NCI-H774 (cell line): ENCODE measurements at regions not wholly inside any gene's neighbourhood (a gene's known extent, or its start where the extent isn't known, plus 50 kb on each side); places are given as distances from the start of the nearest gene placed in this dataset.

Source experiments
- DNase-seq: peaks from one replicate; lab custom pipeline; 2025; lab: John Stamatoyannopoulos, UW

DNA sequence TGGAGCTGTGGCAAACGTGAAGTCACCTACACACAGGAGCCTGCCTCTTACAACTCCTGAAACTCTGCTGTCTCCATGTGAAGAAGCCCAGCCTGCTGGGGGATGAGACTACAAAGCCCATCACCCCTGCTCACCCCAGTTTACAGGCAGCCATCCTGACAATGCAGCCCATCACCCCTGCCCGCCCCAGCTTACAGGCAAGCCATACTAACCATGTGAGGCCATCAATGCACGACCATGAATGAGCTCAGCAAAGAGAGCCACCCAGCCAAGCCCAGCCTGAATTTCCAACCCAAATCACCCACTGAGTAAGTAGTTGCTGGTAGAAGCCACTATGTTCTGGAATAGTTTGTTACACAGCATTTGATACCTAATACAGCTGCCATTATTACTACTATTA is 185.4 kb upstream of the NSMCE3 start:
- no peak for DNase-seq

DNA sequence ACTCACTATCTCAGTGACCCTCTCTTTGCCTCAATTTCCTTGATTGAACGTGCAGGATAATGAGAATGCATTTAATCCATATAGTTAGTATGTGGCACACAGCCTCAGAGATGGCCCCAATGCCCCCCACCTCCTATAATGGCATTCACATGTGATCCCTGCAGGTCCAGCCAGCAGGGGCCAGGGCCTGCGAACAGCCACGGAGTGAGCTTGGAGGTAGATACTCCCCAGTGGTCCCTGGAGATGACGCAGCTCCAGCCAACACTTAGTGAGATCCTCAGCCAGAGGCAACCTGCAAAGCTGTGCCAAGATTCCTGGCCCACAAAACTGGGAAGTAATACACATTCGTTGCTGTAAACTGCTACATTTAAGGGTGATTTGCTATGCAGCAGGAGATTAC is 184.9 kb upstream of the NSMCE3 start:
- DNase-seq: no peak

GRCh38 chr15:29452881-29453731 is 183.5 kb upstream of the NSMCE3 start:
- no peak for DNase-seq

DNA sequence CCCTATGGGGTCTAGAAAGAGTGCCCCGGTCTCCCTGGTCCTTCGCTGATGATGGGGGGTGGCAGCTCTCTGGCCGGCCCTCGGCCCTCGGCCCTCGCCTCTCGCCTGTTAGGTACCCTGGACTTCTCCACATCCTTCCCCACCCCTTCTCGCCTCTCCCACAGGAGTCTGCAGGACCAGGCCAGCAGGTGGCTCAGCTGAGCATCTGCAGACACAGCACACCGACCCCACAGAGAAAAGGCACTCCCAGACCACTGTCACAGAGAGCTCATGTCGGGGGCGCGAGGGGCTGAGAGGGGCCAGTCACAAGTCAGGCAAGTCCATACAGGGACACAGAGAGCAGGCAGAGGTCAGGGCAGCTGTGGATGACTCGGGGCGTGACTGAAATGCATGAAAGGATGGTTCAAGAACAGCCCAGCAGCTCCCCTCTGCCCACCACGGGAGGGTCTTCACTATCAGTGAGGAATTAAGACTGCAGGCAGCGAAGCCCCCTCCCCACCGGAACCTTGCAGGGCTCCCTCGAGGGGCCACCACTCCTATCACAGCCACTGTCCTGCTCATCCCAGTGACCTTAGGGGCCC is 181.7 kb upstream of the NSMCE3 start:
- DNase-seq: no peak

- no peak for DNase-seq
Measured at GRCh38 chr15:29449136-29449535, 179.5 kb upstream of the NSMCE3 start.

GRCh38 chr15:29448320-29448719 is 178.7 kb upstream of the NSMCE3 start:
- DNase-seq: no peak

DNA sequence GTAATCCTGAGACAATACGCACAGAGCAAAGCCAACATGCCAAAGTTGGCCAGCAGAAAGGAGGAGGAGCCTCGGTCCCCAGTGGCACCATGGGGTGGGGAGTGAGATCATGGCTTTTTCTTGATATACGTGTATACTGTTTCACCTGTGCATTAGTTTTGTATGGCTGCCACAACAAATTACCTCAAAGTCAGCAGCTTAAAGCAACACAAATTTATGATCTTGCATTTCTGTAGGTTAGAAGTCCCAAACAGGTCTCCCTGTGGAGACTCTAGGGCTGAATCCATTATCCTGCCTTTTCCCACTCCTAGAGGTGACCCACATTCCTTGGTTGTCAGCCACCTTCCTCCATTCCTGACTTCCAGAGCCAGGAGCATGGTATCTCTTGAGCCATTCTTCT is 176.9 kb upstream of the NSMCE3 start:
- DNase-seq: no peak

DNA sequence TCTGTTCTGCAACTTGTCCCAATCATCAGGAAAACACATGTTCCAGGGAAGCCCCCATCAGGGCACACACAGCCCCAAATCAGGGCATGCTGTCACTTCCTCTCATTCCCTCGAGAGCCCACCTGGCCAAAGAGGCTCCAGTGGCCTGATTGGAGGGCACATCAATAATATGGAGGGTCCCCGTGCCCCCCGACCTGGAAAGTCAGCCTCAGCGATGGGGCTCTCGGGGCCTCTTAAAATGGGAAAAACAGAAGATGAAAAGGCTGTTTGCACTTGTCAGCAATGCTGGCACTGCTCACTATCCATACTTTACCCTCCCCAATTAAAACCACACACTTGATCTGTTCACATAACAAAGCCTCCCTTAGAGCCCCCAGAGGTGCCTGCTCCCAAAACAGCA is 172.9 kb upstream of the NSMCE3 start:
- DNase-seq: no peak

GRCh38 chr15:29440541-29440940 is 170.9 kb upstream of the NSMCE3 start:
- no peak for DNase-seq

DNA sequence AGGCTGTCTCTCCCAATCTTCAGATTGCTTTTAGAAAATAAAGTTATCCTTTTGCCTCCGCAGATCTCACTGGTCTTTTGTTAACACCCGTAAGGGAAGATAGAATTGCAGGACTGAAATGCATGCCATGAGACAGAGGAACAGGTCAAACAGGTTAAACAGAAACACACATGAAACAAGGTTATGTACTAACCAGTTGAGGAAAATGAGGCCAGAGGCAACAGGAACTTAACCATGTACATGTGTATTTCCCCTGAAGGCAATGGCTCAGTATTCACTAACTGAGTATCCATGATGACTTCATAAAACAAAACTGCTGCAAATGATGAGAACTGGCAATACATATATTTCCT is 169.1 kb upstream of the NSMCE3 start:
- no peak for DNase-seq

GRCh38 chr15:29437888-29438702 is 168.5 kb upstream of the NSMCE3 start:
- no peak for DNase-seq

DNA sequence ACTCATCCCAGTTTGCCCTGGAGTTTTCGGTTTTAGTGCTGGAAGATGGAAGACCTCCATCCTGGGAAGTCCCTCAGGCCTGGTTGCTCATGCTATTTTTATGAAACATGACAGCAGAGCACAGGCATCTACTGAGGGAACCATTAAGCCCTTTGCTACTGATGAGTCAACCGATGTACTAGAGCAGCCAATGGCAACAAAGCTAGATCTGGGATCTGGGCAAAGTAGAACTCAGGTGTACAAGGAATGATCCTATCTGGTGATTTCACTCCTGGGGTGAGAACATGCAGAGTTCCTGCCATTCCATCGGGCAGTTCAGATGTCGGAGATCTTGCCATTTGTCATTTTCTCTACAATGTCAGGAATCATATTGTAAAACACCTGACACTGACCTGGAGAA is 166.2 kb upstream of the NSMCE3 start:
- DNase-seq: no peak

DNA sequence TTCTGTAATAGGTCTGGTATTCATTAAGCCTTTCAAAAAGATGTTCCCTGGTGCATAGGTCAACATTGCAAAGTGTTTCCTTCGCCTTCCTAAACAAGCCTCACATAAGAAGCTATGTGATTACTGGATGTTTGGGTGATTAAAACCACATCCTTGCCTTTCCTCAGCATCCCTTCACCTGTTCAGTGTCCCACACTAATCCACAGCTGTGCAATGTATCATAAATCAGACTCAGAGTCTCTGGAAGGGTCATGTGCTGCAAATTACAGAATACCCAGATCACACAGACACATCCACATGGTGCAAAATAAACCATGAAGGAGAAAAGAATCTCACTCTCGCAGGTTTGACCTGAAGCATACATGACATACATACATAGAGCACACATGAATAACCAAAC is 164.7 kb upstream of the NSMCE3 start:
- no peak for DNase-seq

- DNase-seq: no peak
Measured at GRCh38 chr15:29433507-29434248, 164.1 kb upstream of the NSMCE3 start.

GRCh38 chr15:29433050-29433318 is 163.4 kb upstream of the NSMCE3 start:
- DNase-seq: no peak

GRCh38 chr15:29432191-29433049 is 162.8 kb upstream of the NSMCE3 start:
- no peak for DNase-seq

GRCh38 chr15:29430831-29431230 is 161.2 kb upstream of the NSMCE3 start:
- DNase-seq: no peak

GRCh38 chr15:29430124-29430523 is 160.5 kb upstream of the NSMCE3 start:
- no peak for DNase-seq

DNA sequence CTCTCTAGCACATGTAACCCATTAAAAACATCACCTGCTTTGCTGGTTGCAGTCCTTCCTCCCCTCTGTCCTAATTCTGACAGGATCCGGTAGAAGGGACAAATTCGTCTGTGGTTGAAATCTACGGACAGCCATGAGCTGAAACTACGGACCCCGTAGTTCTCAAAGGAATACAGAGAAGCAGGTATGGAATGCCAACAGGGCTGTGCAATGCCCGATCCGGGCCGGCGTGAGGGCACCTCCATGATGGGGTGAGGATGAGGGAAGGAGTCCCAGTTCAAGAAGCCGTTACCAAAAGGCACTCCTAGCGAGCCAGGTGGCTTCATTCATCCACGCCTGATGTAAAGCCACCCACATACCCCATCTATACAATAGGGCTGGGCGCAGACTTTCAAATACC is 160.0 kb upstream of the NSMCE3 start:
- DNase-seq: no peak

DNA sequence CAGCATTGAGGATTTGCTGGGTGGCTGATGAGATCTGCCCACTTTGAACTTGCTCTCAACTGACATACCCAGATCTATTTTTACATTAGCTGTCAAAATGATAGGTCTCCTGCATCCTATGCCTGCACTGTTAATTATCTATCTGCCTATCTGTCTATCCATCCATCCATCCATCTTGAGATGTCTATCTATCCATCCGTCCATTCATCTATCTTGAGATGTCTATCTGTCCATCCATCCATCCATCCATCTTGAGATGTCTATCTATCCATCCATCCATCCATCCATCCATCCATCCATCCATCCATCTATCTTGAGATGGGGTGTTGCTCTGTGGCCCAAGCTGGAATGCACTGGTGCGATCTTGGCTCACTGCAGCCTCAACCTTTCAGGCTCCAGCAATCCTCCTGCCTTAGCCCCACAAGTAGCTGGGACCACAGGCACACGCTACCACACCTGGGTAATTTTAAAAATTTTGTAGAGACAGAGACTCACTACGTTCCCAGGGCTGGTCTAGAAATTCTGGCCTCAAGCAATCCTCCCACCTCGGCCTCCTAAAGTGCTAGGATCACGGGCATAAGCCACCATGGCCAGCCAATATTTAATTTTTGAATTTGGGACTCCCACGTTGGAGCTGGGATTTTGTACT is 159.4 kb upstream of the NSMCE3 start:
- DNase-seq: no peak

GRCh38 chr15:29425864-29426263 is 156.2 kb upstream of the NSMCE3 start:
- no peak for DNase-seq
